ENCODE measurements at regions not wholly inside any gene's neighbourhood (a gene's known extent, or its start where the extent isn't known, plus 50 kb on each side); places are given as distances from the start of the nearest gene placed in this dataset.

DNA sequence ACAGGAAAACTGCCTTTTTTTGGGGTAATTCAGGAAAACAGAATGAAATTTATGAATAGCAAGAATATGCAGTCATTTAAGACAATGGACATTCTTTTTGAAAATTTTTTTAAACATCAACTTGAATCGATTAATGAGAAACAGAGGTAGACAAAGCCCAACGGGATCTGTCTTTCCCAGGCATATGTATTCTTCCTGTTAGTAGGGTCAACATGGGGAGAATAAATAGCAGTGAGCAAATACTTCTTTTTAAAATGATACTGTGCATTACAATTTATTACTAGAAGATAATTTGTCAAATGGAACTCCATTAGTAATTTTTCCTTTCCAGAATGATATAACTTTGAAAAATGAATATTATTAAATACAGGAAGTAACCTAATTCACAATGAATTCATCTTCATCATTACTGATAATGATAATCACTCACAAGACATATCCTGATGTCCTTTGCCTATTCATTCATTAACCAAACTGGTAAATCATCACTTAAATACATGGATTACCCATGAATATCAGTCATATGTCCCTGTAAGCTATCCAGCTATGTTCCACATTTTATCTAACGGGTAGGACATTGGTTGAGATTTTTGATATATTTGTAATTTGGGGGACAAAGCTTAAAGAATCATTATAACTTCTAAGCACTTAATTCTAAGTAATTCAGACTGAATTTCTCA, 209.2 kb upstream of the CDIN1 start:
- no peak for DNase-seq
- Mint-ChIP-seq H3K36me3 (ENCODE audit: insufficient read depth in 2 of 2) (no peaks in the 10 kb centered on the region), H3K9me3 (peaks cover 4 to 5% of the 10 kb centered on the region in 2 donors), H3K27ac (no peak overlapping the region), H3K4me3 (no peak overlapping the region), H3K4me1 (ENCODE audit: low read depth) (no peaks in the 10 kb centered on the region), H3K27me3 (ENCODE audit: low read depth) (no peaks in the 10 kb centered on the region)
- no peak for ATAC-seq (replicated peaks in 1 of 2)

DNA sequence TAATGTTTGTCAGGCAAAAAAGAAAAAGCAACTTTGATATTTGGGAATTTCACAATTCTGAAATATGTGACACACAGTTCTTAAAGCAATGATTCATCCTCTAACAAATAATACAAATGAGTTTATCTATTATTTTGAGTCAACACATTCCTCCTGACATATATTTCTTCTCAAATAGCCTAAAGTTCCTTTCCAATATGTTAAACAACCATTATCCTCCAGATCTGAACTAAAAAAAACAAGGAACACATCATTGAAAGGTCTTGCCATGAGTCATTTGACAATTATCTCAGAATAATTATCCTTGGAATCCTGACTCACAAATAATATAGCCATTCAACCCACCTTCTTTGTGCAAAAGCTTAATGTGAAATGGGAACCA, 208.7 kb upstream of the CDIN1 start:
- Mint-ChIP-seq H3K4me3 (no peak overlapping the region), H3K36me3 (ENCODE audit: insufficient read depth in 2 of 2) (no peaks in the 10 kb centered on the region), H3K4me1 (ENCODE audit: low read depth) (no peaks in the 10 kb centered on the region), H3K9me3 (peaks cover 4 to 5% of the 10 kb centered on the region in 2 donors), H3K27ac (no peak overlapping the region), H3K27me3 (ENCODE audit: low read depth) (no peaks in the 10 kb centered on the region)
- no peak for DNase-seq
- no peak for ATAC-seq (replicated peaks in 1 of 2)

DNA sequence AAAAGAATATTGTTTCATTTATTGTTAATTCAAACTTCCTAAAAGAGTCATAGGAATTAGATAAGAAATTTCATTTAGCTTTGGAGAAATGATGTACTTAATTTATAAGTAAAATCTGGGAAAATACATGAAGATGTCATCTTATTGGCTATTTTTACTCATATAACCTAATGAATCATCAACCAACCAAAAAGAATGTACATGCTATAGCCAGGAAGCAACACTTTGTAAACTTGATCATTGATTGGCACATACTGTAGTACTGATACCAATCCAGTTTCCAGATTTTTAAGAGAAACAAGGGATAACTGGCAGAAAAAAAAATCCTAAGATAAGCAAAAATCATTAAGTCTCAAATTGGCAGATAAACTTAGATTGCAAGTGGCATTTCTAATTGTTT, 207.9 kb upstream of the CDIN1 start:
- Mint-ChIP-seq H3K27ac (no peak overlapping the region), H3K9me3 (peaks cover 2 to 3% of the 10 kb centered on the region in 2 donors), H3K4me1 (ENCODE audit: low read depth) (no peaks in the 10 kb centered on the region), H3K36me3 (ENCODE audit: insufficient read depth in 2 of 2) (no peaks in the 10 kb centered on the region), H3K27me3 (ENCODE audit: low read depth) (no peaks in the 10 kb centered on the region), H3K4me3 (no peak overlapping the region)
- ATAC-seq (replicated peaks in 1 of 2) (no peak), DNase-seq (no peak)

DNA sequence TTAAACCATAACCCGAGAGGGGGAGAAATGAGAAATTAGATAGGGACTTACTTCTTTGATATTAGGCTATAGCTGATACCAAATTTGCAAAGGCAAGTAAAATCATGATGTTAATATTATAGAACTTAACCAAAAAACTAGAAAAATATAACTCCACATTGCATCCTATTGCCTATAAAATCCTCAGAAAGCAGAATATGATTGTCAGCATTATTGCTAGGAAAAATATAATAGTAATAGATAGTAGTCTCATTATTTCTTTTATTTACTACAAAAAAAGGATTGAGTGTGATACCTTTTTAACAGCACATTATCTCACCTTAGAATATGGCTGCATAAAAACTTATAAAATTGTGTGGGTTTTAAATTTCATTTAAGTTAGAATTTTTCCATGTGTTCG, 206.5 kb upstream of the CDIN1 start:
- no peaks in the 10 kb centered on the region for H3K27me3 Mint-ChIP-seq (ENCODE audit: low read depth)
- H3K36me3 Mint-ChIP-seq (ENCODE audit: insufficient read depth in 2 of 2), result no peaks in the 10 kb centered on the region
- H3K9me3 Mint-ChIP-seq, result peaks cover 0 to 2% of the 10 kb centered on the region in 2 donors
- no peaks in the 10 kb centered on the region for H3K4me1 Mint-ChIP-seq (ENCODE audit: low read depth)
- ATAC-seq (replicated peaks in 1 of 2) (no peak), DNase-seq (no peak)
- no peak overlapping the region for H3K27ac Mint-ChIP-seq
- H3K4me3 Mint-ChIP-seq, result no peak overlapping the region

DNA sequence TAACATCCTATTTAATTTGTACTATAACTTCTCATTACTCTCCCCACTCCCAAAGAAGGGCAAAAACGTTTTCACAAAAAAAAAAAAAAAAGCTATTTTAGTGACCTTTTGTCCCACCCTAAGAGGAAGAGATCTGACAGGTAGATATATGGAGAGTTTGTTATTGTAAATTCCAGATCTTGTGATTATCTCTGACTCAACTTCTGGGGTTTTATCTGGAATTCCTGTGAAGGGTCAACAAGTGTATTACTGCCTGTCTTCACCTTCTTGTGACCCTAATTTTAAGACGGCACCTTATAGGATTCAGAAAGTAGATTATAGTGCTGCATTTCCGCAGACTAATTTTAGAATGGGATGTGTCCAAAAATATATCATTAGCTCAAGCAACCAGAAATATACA, 205.9 kb upstream of the CDIN1 start:
- H3K27me3 Mint-ChIP-seq (ENCODE audit: low read depth), result no peaks in the 10 kb centered on the region
- DNase-seq, result no peak
- H3K36me3 Mint-ChIP-seq (ENCODE audit: insufficient read depth in 2 of 2), result no peaks in the 10 kb centered on the region
- no peaks in the 10 kb centered on the region for H3K4me1 Mint-ChIP-seq (ENCODE audit: low read depth)
- peaks cover 0 to 2% of the 10 kb centered on the region in 2 donors for H3K9me3 Mint-ChIP-seq
- H3K4me3 Mint-ChIP-seq, result no peak overlapping the region
- ATAC-seq (replicated peaks in 1 of 2), result no peak
- H3K27ac Mint-ChIP-seq, result no peak overlapping the region

DNA sequence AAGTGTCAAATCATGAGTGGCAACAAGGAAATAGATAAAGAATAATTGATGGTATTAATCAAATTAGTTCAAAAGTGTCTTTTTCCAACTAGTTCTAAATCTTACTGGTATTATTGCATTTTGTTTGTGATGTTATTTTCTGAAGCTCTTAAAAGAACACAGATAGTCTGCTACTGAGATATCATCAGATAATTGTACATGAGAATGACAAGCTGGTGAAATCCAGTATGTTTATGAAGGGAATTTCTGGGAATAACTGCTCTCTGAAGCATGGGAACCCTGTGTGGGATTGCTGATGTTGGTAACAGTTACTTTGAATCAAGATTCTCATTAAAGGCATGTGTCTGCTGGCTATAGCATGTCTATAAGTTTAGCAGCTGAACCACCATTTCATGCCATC, 190.3 kb upstream of the CDIN1 start:
- Mint-ChIP-seq H3K27me3 (ENCODE audit: low read depth) (no peaks in the 10 kb centered on the region), H3K36me3 (ENCODE audit: insufficient read depth in 2 of 2) (no peaks in the 10 kb centered on the region), H3K4me3 (no peak overlapping the region), H3K9me3 (no peaks in the 10 kb centered on the region), H3K4me1 (ENCODE audit: low read depth) (no peaks in the 10 kb centered on the region), H3K27ac (no peak overlapping the region)
- ATAC-seq (replicated peaks in 1 of 2) (no peak), DNase-seq (no peak)

DNA sequence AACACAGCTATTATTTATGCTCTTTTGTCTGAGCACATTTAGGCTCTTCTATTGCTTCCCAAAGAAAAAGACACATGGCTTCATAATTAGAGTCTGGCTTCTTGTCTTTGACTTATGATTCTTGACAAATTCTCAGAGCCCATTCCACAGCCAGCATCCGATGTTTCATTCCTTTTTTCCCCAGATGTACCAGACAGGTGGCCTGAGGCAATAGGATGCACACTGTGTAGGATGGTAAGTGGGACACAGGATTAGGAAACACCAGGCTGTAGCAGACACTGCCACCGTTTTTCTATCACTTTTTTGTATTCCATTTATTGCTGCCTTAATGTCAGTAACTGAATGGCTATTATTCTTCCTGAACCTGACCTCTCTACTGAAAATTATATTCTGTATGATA, 188.9 kb upstream of the CDIN1 start:
- Mint-ChIP-seq H3K27me3 (ENCODE audit: low read depth) (no peaks in the 10 kb centered on the region), H3K9me3 (no peaks in the 10 kb centered on the region), H3K27ac (no peak overlapping the region), H3K4me3 (no peak overlapping the region), H3K4me1 (ENCODE audit: low read depth) (no peaks in the 10 kb centered on the region), H3K36me3 (ENCODE audit: insufficient read depth in 2 of 2) (no peaks in the 10 kb centered on the region)
- no peak for ATAC-seq (replicated peaks in 1 of 2)
- DNase-seq, result no peak

DNA sequence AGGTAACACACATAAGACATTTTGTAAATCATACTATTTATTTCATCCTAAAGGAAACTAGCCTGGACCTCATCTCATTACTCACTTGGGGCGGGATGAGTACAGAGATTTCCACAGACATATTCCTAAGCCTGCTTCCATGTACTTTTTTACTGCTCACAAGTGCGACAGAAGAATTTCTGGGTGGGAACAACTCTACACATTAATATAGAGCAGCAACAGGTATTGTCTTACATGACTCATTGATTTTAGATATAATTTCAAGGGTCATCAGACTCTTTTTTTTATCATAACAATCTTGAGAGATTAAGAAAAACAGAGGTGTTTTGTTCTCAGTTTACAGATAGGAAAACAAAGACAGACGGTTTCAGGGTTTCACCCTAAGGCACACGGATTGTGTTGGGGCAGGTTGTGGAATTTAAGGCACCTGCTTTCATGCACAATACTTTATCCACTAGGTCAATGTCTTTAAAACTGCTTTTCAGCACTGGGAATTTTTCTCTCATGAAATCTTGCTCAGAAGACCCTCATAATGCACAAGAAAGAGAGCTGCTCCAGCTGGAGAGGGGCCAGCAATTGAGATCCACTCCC, 186.7 kb upstream of the CDIN1 start:
- no peaks in the 10 kb centered on the region for H3K36me3 Mint-ChIP-seq (ENCODE audit: insufficient read depth in 2 of 2)
- no peak overlapping the region for H3K27ac Mint-ChIP-seq

DNA sequence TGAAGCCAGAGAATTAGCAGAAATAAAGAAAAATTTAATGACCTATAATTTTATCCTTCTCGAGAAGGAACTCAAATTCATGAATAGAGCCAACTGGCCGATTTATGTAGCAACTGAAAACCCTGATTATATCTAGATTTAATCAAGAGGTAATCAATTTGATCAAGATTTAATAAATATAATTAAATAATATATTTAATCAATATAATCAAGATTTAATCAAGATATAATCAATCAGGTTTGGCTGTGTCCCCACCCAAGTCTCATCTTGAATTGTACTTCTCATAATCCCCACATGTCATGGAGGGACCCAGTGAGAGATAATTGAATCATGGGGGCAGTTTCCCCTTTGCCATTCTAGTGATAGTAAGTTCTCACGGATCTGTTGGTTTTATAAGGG, 181.2 kb upstream of the CDIN1 start:
- DNase-seq, result no peak
- H3K27me3 Mint-ChIP-seq (ENCODE audit: low read depth), result no peaks in the 10 kb centered on the region
- H3K27ac Mint-ChIP-seq, result no peak overlapping the region

More for the DNA sequence above, 186.7 kb upstream of the CDIN1 start:
- no peaks in the 10 kb centered on the region for H3K4me1 Mint-ChIP-seq (ENCODE audit: low read depth)
- no peak overlapping the region for H3K4me3 Mint-ChIP-seq
- no peaks in the 10 kb centered on the region for H3K9me3 Mint-ChIP-seq
- no peaks in the 10 kb centered on the region for H3K27me3 Mint-ChIP-seq (ENCODE audit: low read depth)
- DNase-seq (no peak), ATAC-seq (replicated peaks in 1 of 2) (no peak)

DNA sequence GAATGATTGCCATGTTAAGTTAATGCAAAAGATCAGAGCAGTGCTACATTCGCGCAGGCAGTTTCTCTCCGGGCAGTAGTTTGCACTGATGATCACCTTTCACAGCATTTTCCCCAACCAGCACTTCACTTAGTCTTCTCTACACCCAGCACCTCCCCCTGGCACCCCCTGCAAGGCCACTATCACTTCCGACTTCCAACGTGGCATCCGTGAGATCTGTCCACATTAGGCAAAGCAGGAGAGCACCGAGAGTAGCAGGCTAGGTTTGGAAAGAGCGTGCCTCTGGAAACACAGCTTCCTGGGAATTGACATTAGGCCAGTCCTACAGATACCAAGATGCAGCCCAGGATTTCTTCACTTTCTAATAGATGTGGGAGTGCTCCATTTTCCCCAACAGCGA, 180.2 kb upstream of the CDIN1 start:
- H3K27me3 Mint-ChIP-seq (ENCODE audit: low read depth), result no peaks in the 10 kb centered on the region
- H3K9me3 Mint-ChIP-seq, result no peaks in the 10 kb centered on the region
- no peaks in the 10 kb centered on the region for H3K4me1 Mint-ChIP-seq (ENCODE audit: low read depth)
- no peak for ATAC-seq (replicated peaks in 1 of 2)
- H3K36me3 Mint-ChIP-seq (ENCODE audit: insufficient read depth in 2 of 2), result no peaks in the 10 kb centered on the region
- no peak overlapping the region for H3K27ac Mint-ChIP-seq
- DNase-seq, result no peak
- no peak overlapping the region for H3K4me3 Mint-ChIP-seq

More for the DNA sequence above, 181.2 kb upstream of the CDIN1 start:
- ATAC-seq (replicated peaks in 1 of 2), result no peak
- H3K36me3 Mint-ChIP-seq (ENCODE audit: insufficient read depth in 2 of 2), result no peaks in the 10 kb centered on the region
- no peaks in the 10 kb centered on the region for H3K4me1 Mint-ChIP-seq (ENCODE audit: low read depth)
- no peak overlapping the region for H3K4me3 Mint-ChIP-seq
- H3K9me3 Mint-ChIP-seq, result no peaks in the 10 kb centered on the region

DNA sequence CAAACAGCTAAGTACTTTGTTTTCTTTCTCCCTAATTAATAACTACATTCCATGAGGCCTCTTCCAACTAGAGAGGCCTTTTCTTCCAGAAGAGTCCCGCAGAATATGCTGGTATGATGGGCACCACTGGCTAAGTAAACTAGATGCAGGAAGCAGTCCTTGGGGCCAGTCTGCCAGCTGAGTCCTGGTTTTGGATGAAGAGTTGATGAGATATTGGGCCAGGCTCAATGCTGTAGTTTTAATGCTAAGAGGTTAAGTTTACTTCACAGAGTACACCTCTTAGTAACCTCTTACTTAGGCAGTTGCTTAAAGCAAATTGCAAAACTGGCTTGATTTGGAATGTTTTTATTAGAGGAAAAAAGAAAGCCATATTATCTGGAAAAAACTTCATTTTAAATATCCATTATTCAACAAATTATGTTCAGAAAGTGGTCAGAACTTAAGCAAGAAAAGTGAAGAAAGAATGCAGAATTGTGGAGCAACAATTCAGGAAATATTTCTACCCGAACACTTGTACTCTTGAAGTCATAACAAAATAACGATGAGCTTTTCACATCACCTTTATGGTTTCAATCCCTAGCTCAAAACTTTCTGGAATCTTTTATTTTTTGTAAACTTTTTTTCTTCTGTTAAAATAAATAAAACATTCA, 178.4 kb upstream of the CDIN1 start:
- Mint-ChIP-seq H3K27me3 (ENCODE audit: low read depth) (no peaks in the 10 kb centered on the region), H3K9me3 (no peaks in the 10 kb centered on the region), H3K4me3 (no peak overlapping the region), H3K27ac (no peak overlapping the region), H3K36me3 (ENCODE audit: insufficient read depth in 2 of 2) (no peaks in the 10 kb centered on the region), H3K4me1 (ENCODE audit: low read depth) (no peaks in the 10 kb centered on the region)
- DNase-seq (no peak), ATAC-seq (replicated peaks in 1 of 2) (no peak)

DNA sequence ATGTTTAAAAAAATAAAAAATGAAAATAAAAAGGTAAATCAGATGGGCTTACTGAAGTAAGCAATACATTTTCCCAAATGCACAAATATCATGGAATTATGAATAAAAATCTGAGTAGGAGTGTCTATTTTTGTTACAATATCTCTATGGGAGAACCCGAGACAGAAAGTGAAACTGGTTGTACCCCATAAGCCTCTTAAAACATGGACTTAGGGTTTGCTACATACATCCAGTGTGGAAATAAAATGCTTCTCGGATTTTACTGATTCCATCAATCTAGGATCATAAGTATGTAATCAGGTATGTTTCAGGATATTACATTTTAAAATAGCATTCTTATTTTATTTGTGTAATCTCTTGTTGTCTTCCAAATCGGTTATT, 177.8 kb upstream of the CDIN1 start:
- H3K4me1 Mint-ChIP-seq (ENCODE audit: low read depth), result no peaks in the 10 kb centered on the region

DNA sequence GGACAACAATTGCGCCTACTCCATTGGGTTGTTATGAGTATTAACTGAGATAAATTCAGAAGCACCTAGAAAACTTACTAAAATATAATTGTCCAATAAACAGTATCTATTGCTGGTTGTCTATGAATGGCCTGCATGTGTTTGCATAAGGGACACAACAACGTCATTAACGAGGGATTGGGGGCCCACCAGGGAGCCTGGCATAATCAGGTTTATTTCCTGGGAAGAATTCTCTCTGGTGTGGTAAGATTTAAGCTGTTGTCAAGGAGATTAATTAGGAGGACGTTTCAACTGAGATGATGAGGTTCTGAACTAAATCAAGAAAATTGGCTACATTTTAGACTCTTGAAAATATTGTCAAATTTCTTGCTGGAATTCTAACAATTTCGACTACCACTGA, 176.1 kb upstream of the CDIN1 start:
- Mint-ChIP-seq H3K9me3 (no peaks in the 10 kb centered on the region), H3K4me3 (no peak overlapping the region), H3K27ac (no peak overlapping the region), H3K27me3 (ENCODE audit: low read depth) (no peaks in the 10 kb centered on the region), H3K4me1 (ENCODE audit: low read depth) (no peaks in the 10 kb centered on the region), H3K36me3 (ENCODE audit: insufficient read depth in 2 of 2) (no peaks in the 10 kb centered on the region)
- DNase-seq (no peak), ATAC-seq (replicated peaks in 1 of 2) (no peak)

More for the DNA sequence above, 177.8 kb upstream of the CDIN1 start:
- Mint-ChIP-seq H3K9me3 (no peaks in the 10 kb centered on the region), H3K27ac (no peak overlapping the region), H3K4me3 (no peak overlapping the region), H3K27me3 (ENCODE audit: low read depth) (no peaks in the 10 kb centered on the region), H3K36me3 (ENCODE audit: insufficient read depth in 2 of 2) (no peaks in the 10 kb centered on the region)
- ATAC-seq (replicated peaks in 1 of 2) (no peak), DNase-seq (no peak)

DNA sequence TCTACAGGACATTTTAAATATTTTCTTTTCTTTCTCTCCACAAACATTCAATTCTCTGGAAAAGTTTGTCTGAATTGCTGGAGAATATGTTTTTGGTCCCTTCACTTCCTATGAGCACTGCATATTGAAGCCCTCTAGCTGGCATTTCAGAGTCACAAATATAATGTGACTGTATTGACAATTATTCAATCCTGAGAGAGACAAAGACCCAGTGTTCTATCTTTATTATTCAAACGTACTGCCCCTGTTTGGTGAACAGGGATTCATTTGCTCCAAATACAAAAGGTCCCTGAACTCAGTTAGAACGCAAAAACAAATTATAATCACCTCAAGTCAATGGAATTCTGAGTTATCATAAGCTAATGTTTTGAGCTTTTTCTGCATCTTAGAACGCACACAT, 173.1 kb upstream of the CDIN1 start:
- no peak overlapping the region for H3K4me3 Mint-ChIP-seq
- H3K4me1 Mint-ChIP-seq (ENCODE audit: low read depth), result no peaks in the 10 kb centered on the region
- ATAC-seq (replicated peaks in 1 of 2), result no peak
- no peaks in the 10 kb centered on the region for H3K36me3 Mint-ChIP-seq (ENCODE audit: insufficient read depth in 2 of 2)
- DNase-seq, result no peak
- no peaks in the 10 kb centered on the region for H3K9me3 Mint-ChIP-seq
- no peaks in the 10 kb centered on the region for H3K27me3 Mint-ChIP-seq (ENCODE audit: low read depth)
- no peak overlapping the region for H3K27ac Mint-ChIP-seq
